HCT116 (cell line): ENCODE measurements at regions not wholly inside any gene's neighbourhood (a gene's known extent, or its start where the extent isn't known, plus 50 kb on each side); places are given as distances from the start of the nearest gene placed in this dataset.

ENCODE experiments used
- CEBPB ChIP-seq: IDR thresholded peaks from 2 replicates; pipeline ENCODE4 v1.6.1; 2012; ENCODE audit warnings: low read depth
- CTCF ChIP-seq, 3 experiments: fragments of 200-600 bp in 1 of 3; sonication (generic) in 1 of 3; IDR thresholded peaks in 2 of 3; conservative IDR thresholded peaks in 1 of 3; 2 replicates each; pipeline ENCODE4 v1.5.1; 2012 to 2017; ENCODE audit warnings: low read depth in 2 of 3, low read length in 2 of 3, antibody characterized with exemption in 1 of 3, borderline replicate concordance in 1 of 3, control low read depth in 1 of 3, mild to moderate bottlenecking in 1 of 3, mixed read lengths in 1 of 3, mixed run types in 1 of 3, moderate library complexity in 1 of 3; ENCODE audit not compliant: insufficient read depth in 1 of 3
- EGR1 ChIP-seq: IDR thresholded peaks from 2 replicates; pipeline ENCODE4 v1.6.1; 2012; ENCODE audit warnings: low read depth
- EZH2 ChIP-seq: fragments of 200-600 bp; sonication (generic); IDR thresholded peaks from 2 replicates; pipeline ENCODE4 v1.6.1; 2017; ENCODE audit warnings: antibody characterized with exemption, mixed run types
- POLR2AphosphoS5 ChIP-seq: IDR thresholded peaks from 2 replicates; pipeline ENCODE4 v1.6.1; 2011; ENCODE audit warnings: mild to moderate bottlenecking, low read depth, low read length, moderate library complexity
- RAD21 ChIP-seq: IDR thresholded peaks from 2 replicates; pipeline ENCODE4 v1.6.1; 2012; ENCODE audit warnings: low read depth, mild to moderate bottlenecking
- YY1 ChIP-seq: IDR thresholded peaks from 2 replicates; pipeline ENCODE4 v1.6.1; 2011; ENCODE audit warnings: low read length, low read depth, moderate library complexity, mild to moderate bottlenecking; ENCODE audit not compliant: insufficient replicate concordance; ENCODE audit errors: extremely low read depth

- TF ChIP-seq EGR1: no peak
- no peak for TF ChIP-seq EZH2
- no peak for TF ChIP-seq RAD21
- no peak for TF ChIP-seq YY1
- no peak for TF ChIP-seq CEBPB
- TF ChIP-seq CTCF (IDR thresholded peaks at IDR 0.05 in 2 of 3, conservative IDR thresholded peaks at IDR 0.05 in 1 of 3; ENCODE audit: borderline replicate concordance in 1 of 3, insufficient read depth in 1 of 3, low read depth in 2 of 3, low read length in 2 of 3): no peak
- TF ChIP-seq POLR2AphosphoS5: no peak
Observed at GRCh38 chr5:27353540-27353939, 315.2 kb upstream of the CDH9 start.
